HFFc6 (cell line): ENCODE measurements at regions not wholly inside any gene's neighbourhood (a gene's known extent, or its start where the extent isn't known, plus 50 kb on each side); places are given as distances from the start of the nearest gene placed in this dataset.

Experiments used
- DNase-seq: peaks from one replicate; pipeline ENCODE4 v3.0.0-alpha.2; 2018
- H3K27ac Mint-ChIP-seq: 2 replicates; pipeline ENCODE4 v1.8.0; 2020; ENCODE audit warnings: mild to moderate bottlenecking, mixed read lengths
- H3K27me3 Mint-ChIP-seq: 2 replicates; pipeline ENCODE4 v1.8.0; 2021; ENCODE audit warnings: mild to moderate bottlenecking, moderate library complexity, mixed read lengths; ENCODE audit not compliant: insufficient read depth
- H3K36me3 Mint-ChIP-seq: 2 replicates; pipeline ENCODE4 v1.8.0; 2021; ENCODE audit warnings: low read depth, mixed read lengths
- H3K4me1 Mint-ChIP-seq: 2 replicates; pipeline ENCODE4 v1.8.0; 2020; ENCODE audit warnings: low read depth, mixed read lengths
- H3K4me3 Mint-ChIP-seq: 2 replicates; pipeline ENCODE4 v1.8.0; 2020; ENCODE audit warnings: mild to moderate bottlenecking, moderate library complexity, mixed read lengths
- H3K9me3 Mint-ChIP-seq: 2 replicates; pipeline ENCODE4 v1.8.0; 2020; ENCODE audit warnings: mild to moderate bottlenecking, mixed read lengths
- CTCF ChIP-seq: fragments of 200-600 bp; sonication (generic); IDR thresholded peaks from 2 replicates; pipeline ENCODE4 v1.5.0; 2021; ENCODE audit warnings: antibody characterized with exemption, mild to moderate bottlenecking

GRCh38 chr16:55271945-55272513 is 52.0 kb upstream of the IRX6 start:
- Mint-ChIP-seq H3K27ac (no peak overlapping the region), H3K4me1 (no peaks in the 10 kb centered on the region), H3K9me3 (peaks cover 21% of the 10 kb centered on the region), H3K4me3 (no peak overlapping the region), H3K27me3 (no peaks in the 10 kb centered on the region; the same call in 1 of the 2 replicates), H3K36me3 (no peaks in the 10 kb centered on the region)
- no peak for TF ChIP-seq CTCF
- no peak for DNase-seq

- no peak overlapping the region for H3K4me3 Mint-ChIP-seq
- no peaks in the 10 kb centered on the region for H3K36me3 Mint-ChIP-seq
- H3K9me3 Mint-ChIP-seq, result peaks cover 25% of the 10 kb centered on the region
- no peaks in the 10 kb centered on the region for H3K27me3 Mint-ChIP-seq
- DNase-seq, result no peak
- no peak overlapping the region for H3K27ac Mint-ChIP-seq
- no peaks in the 10 kb centered on the region for H3K4me1 Mint-ChIP-seq
- TF ChIP-seq CTCF, result no peak
These were observed 51.3 kb upstream of the IRX6 start for GRCh38 chr16:55272744-55273143.

- no peak overlapping the region for H3K27ac Mint-ChIP-seq
- no peaks in the 10 kb centered on the region for H3K4me1 Mint-ChIP-seq
- no peaks in the 10 kb centered on the region for H3K27me3 Mint-ChIP-seq
- H3K9me3 Mint-ChIP-seq, result peaks cover 25% of the 10 kb centered on the region
- H3K36me3 Mint-ChIP-seq, result no peaks in the 10 kb centered on the region
- no peak for DNase-seq
- no peak for TF ChIP-seq CTCF
- H3K4me3 Mint-ChIP-seq, result no peak overlapping the region
These were observed 50.6 kb upstream of the IRX6 start for GRCh38 chr16:55273356-55273755.

GRCh38 chr16:55273959-55274358 is 50.0 kb upstream of the IRX6 start:
- Mint-ChIP-seq H3K4me3 (no peak overlapping the region), H3K27ac (no peak overlapping the region)
- DNase-seq, result no peak

More at GRCh38 chr16:55273959-55274358, 50.0 kb upstream of the IRX6 start:
- Mint-ChIP-seq H3K27me3 (no peaks in the 10 kb centered on the region), H3K4me1 (no peaks in the 10 kb centered on the region), H3K9me3 (peaks cover 25% of the 10 kb centered on the region), H3K36me3 (no peaks in the 10 kb centered on the region)
- no peak for TF ChIP-seq CTCF
